ENCODE measurements at regions not wholly inside any gene's neighbourhood (a gene's known extent, or its start where the extent isn't known, plus 50 kb on each side); places are given as distances from the start of the nearest gene placed in this dataset.
"Not testable (repeated sequence)": the region's sequence is repeated elsewhere in the genome, so short reads cannot be mapped to it uniquely, and the experiment has no call there.

DNA sequence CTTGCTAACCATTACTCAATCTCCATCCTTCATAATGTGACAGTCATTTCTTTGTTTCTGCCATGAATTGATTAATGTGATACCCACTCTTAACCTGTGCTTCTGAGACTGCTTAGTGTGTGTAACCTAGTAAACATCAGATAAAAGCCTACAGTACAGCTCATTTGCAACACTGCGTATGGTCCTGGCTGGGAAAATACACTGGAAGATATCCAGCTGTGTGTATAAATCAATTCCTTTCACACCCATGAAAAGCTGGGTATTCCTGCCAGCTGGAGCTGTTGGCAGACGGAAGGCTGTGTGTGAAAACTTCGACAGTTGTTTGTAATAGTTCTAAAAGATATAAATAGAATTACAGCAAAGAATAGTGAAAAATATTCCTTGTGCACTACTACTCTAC lies 509.2 kb downstream of the FRK start:
- no peak for DNase-seq
- TF ChIP-seq GATA1 (IDR thresholded peaks at IDR 0.05; ENCODE audit: low read depth, low read length): no peak
- TF ChIP-seq POLR2A (IDR thresholded peaks at IDR 0.05; ENCODE audit: low read length): no peak

DNA sequence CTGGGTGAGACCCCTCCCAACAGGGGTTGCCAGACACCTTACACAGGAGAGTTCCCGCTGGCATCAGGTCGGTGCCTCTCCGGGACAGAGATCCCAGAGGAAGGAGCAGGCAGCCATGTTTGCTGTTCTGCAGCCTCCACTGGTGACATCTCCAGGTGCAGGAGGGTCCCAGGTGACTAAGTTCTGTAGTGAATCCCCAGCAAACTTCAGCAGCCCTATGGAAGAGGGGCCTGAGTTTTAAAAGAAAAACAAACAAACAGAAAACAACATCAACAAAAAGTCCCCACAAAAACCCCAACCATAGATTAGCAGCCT lies 515.1 kb downstream of the FRK start:
- DNase-seq: no peak
- TF ChIP-seq POLR2A (IDR thresholded peaks at IDR 0.05; ENCODE audit: low read length) (no peak), GATA1 (IDR thresholded peaks at IDR 0.05; ENCODE audit: low read depth, low read length) (no peak)

- DNase-seq: no peak
- TF ChIP-seq GATA1 (IDR thresholded peaks at IDR 0.05; ENCODE audit: low read depth, low read length): no peak
- TF ChIP-seq POLR2A (IDR thresholded peaks at IDR 0.05; ENCODE audit: low read length): no peak
Measured at GRCh38 chr6:115544765-115545671, 515.7 kb downstream of the FRK start.

DNA sequence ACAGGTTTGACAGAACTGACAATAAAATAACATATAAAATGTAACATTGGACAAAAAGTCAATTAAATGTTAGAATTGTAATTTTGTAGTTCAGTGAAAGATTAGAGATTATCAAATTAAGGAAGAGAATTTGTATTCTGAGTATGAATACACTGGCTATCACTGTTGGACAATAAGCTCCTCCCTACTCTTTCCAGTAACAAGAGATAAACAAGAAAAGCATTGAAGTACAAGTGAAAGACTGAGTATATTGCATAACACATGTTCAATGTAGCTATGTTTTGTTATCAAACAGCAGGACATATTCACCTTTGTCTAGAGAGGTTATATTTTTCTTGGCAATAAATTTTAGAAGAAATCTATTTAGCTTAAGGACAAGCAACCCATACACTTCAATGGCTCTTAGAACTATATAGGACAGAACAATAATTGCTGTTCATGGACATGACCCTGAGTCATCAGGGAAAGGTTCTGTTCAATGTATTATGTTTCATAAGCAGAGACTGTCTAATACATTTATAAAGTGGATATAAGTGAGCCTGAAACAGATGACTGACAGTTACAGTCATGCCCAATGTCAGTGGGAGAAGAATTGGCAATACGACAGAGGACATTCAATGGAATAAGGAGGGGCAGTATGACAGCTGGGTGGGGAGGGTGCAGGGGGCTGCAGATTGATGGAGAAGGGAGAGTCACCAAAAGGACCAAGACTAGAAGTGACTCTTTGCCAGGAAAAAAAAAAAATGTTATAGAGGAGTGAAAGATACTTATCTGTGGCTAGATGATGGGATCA lies 520.4 kb downstream of the FRK start:
- no peak for DNase-seq
- TF ChIP-seq POLR2A (IDR thresholded peaks at IDR 0.05; ENCODE audit: low read length): no peak
- no peak for TF ChIP-seq GATA1 (IDR thresholded peaks at IDR 0.05; ENCODE audit: low read depth, low read length)

- no peak for DNase-seq
- no peak for TF ChIP-seq GATA1 (IDR thresholded peaks at IDR 0.05; ENCODE audit: low read depth, low read length)
- no peak for TF ChIP-seq POLR2A (IDR thresholded peaks at IDR 0.05; ENCODE audit: low read length)
Measured at GRCh38 chr6:115539531-115539930, 521.2 kb downstream of the FRK start.

DNA sequence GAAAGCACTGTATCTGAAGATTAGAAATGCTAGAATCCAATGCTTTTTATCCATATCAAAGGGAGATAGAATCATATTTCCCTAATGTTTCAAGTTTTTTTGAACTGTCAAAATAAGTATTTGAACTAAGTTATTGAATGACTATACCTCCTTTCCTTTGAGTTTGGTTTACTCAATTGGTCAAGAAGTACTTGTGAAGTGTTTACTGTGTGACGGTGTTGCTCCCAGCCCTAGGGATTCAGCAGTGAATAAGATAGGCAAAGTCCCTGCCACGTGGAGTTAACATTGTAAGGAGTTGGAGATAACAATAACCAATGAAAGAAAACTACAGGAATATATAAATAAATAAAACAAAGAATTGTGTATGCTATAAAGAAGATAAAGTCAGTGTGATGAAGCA lies 535.9 kb downstream of the FRK start:
- no peak for TF ChIP-seq GATA1 (IDR thresholded peaks at IDR 0.05; ENCODE audit: low read depth, low read length)
- TF ChIP-seq POLR2A (IDR thresholded peaks at IDR 0.05; ENCODE audit: low read length): no peak
- no peak for DNase-seq

DNA sequence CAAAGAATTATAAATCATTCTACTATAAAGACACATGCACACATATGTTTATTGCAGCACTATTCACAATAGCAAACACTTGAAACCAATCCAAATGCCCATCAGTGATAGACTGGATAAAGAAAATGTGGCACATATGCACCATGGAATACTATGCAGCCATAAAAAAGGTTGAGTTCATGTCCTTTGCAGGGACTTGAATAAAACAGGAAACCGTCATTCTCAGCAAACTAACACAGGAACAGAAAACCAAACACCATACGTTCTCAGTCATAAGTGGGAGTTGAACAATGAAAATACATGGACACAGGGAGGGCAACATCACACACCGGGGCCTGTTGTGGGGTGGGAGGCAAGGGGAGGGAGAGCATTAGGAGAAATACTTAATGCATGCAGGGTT lies 538.9 kb downstream of the FRK start:
- DNase-seq: not testable (repeated sequence)

DNA sequence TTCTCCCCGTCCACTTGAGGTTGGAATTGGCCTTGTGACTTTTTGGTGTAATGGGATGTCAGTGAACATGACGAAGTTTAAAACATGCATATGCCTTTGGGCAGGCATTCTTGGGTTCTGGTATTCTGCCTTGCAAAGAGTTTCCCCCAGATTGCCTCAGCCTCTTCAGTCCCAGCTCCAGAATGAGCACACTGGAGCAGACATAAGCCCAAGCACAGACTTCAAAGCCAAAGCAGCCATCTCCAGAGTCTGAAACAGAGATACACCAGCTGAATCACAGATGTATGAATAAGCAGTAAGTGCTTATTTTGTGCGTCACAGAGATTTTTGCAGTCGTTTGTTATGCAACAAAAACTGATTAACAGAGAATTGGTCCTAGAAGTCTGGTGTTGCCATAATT lies 546.0 kb downstream of the FRK start:
- no peak for DNase-seq
- TF ChIP-seq POLR2A (IDR thresholded peaks at IDR 0.05; ENCODE audit: low read length) (no peak), GATA1 (IDR thresholded peaks at IDR 0.05; ENCODE audit: low read depth, low read length) (no peak)

- no peak for TF ChIP-seq GATA1 (IDR thresholded peaks at IDR 0.05; ENCODE audit: low read depth, low read length)
- TF ChIP-seq POLR2A (IDR thresholded peaks at IDR 0.05; ENCODE audit: low read length): no peak
- no peak for DNase-seq
Measured at GRCh38 chr6:115512923-115513322, 547.8 kb downstream of the FRK start.

GRCh38 chr6:115511771-115512170 lies 548.9 kb downstream of the FRK start:
- no peak for TF ChIP-seq POLR2A (IDR thresholded peaks at IDR 0.05; ENCODE audit: low read length)
- TF ChIP-seq GATA1 (IDR thresholded peaks at IDR 0.05; ENCODE audit: low read depth, low read length): no peak
- DNase-seq: no peak

DNA sequence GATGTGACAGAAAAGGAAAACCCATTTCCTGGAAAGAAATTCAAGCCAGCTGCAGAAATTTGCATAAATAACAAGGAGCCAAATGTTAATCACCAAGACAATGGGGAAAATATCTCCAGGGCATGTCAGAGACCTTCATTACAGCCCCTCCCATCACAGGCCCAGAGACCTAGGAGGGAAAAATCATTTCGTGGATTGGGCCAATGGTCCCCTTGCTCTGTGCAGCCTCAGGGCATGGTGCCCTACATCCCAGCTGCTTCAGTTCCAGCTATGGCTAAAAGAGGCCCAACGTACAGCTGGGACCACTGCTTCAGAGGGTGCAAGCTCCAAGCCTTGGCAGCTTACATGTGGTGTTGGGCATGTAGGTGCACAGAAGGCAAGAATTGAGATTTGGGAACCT lies 558.3 kb downstream of the FRK start:
- DNase-seq: not testable (repeated sequence)

DNA sequence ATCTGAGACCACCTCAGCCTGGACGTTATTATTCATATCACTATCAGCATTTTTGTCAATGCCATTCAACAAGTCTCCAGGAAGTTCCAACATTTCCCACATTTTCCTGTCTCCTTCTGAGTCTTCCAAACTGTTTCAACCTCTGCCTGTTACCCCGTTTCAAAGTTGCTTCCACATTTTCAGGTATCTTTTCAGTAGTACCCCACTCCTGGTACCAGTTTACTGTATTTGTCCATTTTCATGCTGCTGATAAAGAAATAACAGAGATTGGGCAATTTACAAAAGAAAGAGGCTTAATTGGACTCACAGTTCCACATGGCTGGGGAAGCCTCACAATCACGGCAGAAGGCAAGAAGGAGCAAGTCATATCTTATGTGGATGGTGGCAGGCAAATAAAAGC lies 565.5 kb downstream of the FRK start:
- TF ChIP-seq POLR2A (IDR thresholded peaks at IDR 0.05; ENCODE audit: low read length) (no peak), GATA1 (IDR thresholded peaks at IDR 0.05; ENCODE audit: low read depth, low read length) (no peak)
- DNase-seq: no peak

DNA sequence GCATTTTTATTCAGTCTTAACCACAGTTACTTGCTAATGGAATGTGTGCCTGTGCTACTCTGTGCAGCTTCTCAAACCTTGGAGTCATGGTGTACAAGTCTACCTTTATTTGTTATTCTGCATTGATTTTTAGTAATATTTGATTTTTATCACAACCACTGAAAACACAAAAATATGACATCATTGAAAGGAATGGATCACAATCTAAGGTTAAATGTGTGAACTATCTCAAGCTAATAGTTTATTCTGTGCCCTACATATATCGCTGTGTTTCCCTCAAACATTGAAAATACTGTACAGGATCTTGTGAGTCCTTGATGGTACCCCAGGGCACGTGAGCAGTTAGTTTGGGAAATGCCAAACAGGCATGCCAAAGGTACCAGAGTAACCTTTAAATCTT lies 573.4 kb downstream of the FRK start:
- DNase-seq: no peak
- TF ChIP-seq POLR2A (IDR thresholded peaks at IDR 0.05; ENCODE audit: low read length) (no peak), GATA1 (IDR thresholded peaks at IDR 0.05; ENCODE audit: low read depth, low read length) (no peak)

DNA sequence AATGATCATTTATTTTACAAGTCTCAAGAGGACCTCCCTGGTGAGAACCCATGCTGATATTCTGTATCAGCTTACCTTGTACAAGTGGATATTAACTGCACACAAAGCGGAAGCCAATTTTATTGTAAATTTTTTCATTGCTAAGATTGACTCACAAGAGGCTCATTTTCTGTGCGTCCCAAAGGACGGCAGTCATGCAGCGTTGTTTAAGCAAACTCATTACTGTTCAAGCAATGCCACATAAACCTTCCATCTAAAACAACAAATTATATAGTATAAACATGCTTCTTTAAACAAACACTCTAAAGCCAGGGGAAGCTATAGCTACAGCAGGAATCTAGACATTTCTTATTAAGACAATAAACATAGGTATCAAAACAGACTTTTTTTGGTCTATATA lies 575.3 kb downstream of the FRK start:
- DNase-seq: no peak

GRCh38 chr6:115480543-115480942 lies 580.1 kb downstream of the FRK start:
- not testable (repeated sequence) for DNase-seq

More for the DNA sequence above, 575.3 kb downstream of the FRK start:
- TF ChIP-seq GATA1 (IDR thresholded peaks at IDR 0.05; ENCODE audit: low read depth, low read length) (no peak), POLR2A (IDR thresholded peaks at IDR 0.05; ENCODE audit: low read length) (no peak)
